Pancreas (tissue), 10 donors: ENCODE measurements at regions not wholly inside any gene's neighbourhood (a gene's known extent, or its start where the extent isn't known, plus 50 kb on each side); places are given as distances from the start of the nearest gene placed in this dataset.
A peak's percentile ranks its signal among the peaks of the same experiment; 100 is the strongest.
"Not testable (repeated sequence)": the region's sequence is repeated elsewhere in the genome, so short reads cannot be mapped to it uniquely, and the experiment has no call there.

Experiments
- ATAC-seq, 4 donors: fragments of 200-7000 bp; cut with Tn5 transposase; one replicate each; pipeline versions ENCODE4 v1.8.0 to v1.9.1; 2020; ENCODE audit warnings: mild to moderate bottlenecking in 4 of 4, moderate library complexity in 4 of 4
- DNase-seq, 6 donors: peaks; one replicate each; pipeline ENCODE4 v3.0.0-alpha.2; 2020
- FAIRE-seq: peaks from 2 replicates; lab custom pipeline; 2012; peaks lifted over from hg19 to GRCh38; lab: Jason Lieb, UNC
- H3K27ac ChIP-seq, 4 donors: fragments of 200-600 bp; sonication (generic); 1 replicate in 3 of 4; 2 replicates in 1 of 4; pipeline versions ENCODE4 v1.5.0 to v1.8.0; 2020
- H3K27me3 ChIP-seq, 4 donors: fragments of 200-600 bp; one replicate each; pipeline ENCODE4 v1.8.0; 2021
- H3K36me3 ChIP-seq, 3 donors: fragments of 200-600 bp; sonication (generic) in 1 of 3; one replicate each; pipeline versions ENCODE4 v1.5.0 to v1.8.0; 2020 to 2021
- H3K4me1 ChIP-seq, 3 donors: fragments of 200-600 bp; one replicate each; pipeline ENCODE4 v1.8.0; 2021
- H3K4me3 ChIP-seq, 4 donors: fragments of 200-600 bp; sonication (generic) in 2 of 4; one replicate each; pipeline versions ENCODE4 v1.5.0 to v1.8.0; 2020 to 2021
- H3K9me3 ChIP-seq, 4 donors: fragments of 200-600 bp; one replicate each; pipeline ENCODE4 v1.8.0; 2021
- CTCF ChIP-seq, 4 donors: fragments of 200-600 bp; sonication (generic) in 3 of 4; IDR thresholded peaks; one replicate each; pipeline versions ENCODE4 v1.5.0 to v1.8.0; 2021; ENCODE audit warnings: antibody characterized with exemption in 4 of 4
- WGBS, 2 donors: extraction: QIAGEN DNeasy Blood & Tissue Kit; methylation state at CpG; one replicate each; pipeline ENCODE4 v1.1.7; 2013; 5-methylcytosine and 5-hydroxymethylcytosine counted together
- intact Hi-C, 3 donors: fragments of 100-400 bp; cut with DNase I; formaldehyde crosslinking; loops; one replicate each; pipeline versions ENCODE4 v1.11.1 to v1.14.2; 2022
- donor health status: healthy with polysubstance abuse.
- donor health status: DM: no; HTN: no; CAD: no; lungs with moderate emphysema.
- donor health status: DM: no; HTN: no; CAD: no.
- donor health status: control.
- donor health status: control.
- donor health status: Bipolar disorder and iron deficiency.
- donor health status: DM: yes; HTN: yes; CAD: no.
- donor health status: DM: no; HTN: no; CAD: no.
- donor health status: DM: no; HTN: no; CAD: no.
- donor health status: DM: yes; HTN: yes; CAD: no.

GRCh38 chr4:79247695-79248394, 78.0 kb downstream of the NAA11 start:
- intact Hi-C loops = no loop called here
- no peaks in the 10 kb centered on the region for H3K27me3 ChIP-seq
- H3K27ac ChIP-seq = no peak overlapping the region
- 78 to 79% methylated on average over 6 of the region's 6 CpGs for WGBS, 2 donors
- H3K4me1 ChIP-seq = no peaks in the 10 kb centered on the region
- no peak overlapping the region for H3K4me3 ChIP-seq
- peak in 1 of 6 donors; percentile 22 for DNase-seq
- FAIRE-seq = no peak
- ATAC-seq = no peak
- H3K9me3 ChIP-seq = no peaks in the 10 kb centered on the region
- no peak for TF ChIP-seq CTCF (IDR thresholded peaks at IDR 0.05)
- no peaks in the 10 kb centered on the region for H3K36me3 ChIP-seq

DNA sequence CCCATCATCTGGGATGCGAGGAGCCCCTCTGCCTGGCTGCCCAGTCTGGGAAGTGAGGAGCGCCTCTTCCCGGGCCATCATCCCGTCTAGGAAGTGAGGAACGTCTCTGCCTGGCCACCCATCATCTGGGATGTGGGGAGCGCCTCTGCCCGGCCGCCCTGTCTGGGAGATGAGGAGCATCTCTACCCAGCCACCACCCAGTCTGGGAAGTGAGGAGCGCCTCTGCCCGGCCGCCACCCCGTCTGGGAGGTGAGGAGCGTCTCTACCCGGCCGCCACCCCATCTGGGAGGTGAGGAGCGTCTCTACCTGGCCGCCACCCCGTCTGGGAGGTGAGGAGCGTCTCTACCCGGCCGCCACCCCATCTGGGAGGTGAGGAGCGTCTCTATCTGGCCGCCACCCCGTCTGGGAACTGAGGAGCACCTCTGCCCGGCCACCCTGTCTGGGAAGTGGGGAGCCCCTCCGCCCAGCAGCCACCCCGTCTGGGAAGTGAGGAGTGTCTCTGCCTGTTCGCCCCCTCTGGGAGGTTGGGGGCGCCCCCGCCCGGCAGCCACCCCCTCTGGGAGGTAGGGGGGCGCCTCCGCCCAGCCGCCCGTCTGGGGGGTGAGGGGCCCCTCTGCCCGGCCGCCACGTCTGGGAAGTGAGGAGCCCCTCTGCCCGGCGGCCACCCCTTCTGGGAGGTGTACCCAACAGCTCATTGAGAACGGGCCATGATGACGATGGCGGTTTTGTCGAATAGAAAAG, 80.5 kb downstream of the NAA11 start:
- ATAC-seq, FAIRE-seq, H3K9me3 ChIP-seq, H3K27ac ChIP-seq, intact Hi-C loops, H3K27me3 ChIP-seq, H3K36me3 ChIP-seq, H3K4me3 ChIP-seq, H3K4me1 ChIP-seq: not testable (repeated sequence)
- peak in 1 of 6 donors; percentile 45 for DNase-seq
- WGBS, 2 donors = 84 to 88% methylated on average over 42 to 44 of the region's 44 CpGs

DNA sequence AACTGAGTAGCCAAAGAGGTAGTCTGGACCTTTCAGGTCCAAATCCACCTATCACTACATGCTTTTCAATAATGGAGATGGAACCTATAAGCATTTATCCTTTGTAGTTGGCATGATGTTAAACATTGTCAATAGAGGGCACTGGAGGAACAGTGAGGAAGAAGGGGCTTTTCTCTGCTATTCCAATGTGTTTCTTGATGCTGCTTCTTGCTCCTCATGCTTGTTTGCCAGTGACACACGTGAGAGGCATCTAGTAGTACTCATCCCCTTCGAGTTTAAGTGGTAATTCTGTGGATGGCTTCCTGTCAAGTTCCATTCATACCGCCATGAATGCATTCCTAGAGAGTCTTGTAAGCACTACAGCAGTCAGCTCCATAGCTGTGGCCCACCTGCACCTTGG, 84.0 kb downstream of the NAA11 start:
- WGBS, 2 donors = 32 to 40% methylated on average over 3 of the region's 3 CpGs
- no peaks in the 10 kb centered on the region for H3K4me1 ChIP-seq
- intact Hi-C loops = no loop called here
- no peak for DNase-seq
- H3K4me3 ChIP-seq = no peak overlapping the region
- ATAC-seq = no peak
- no peak for TF ChIP-seq CTCF (IDR thresholded peaks at IDR 0.05)
- no peaks in the 10 kb centered on the region for H3K36me3 ChIP-seq
- no peak for FAIRE-seq
- no peaks in the 10 kb centered on the region for H3K9me3 ChIP-seq
- no peaks in the 10 kb centered on the region for H3K27me3 ChIP-seq
- no peak overlapping the region for H3K27ac ChIP-seq

DNA sequence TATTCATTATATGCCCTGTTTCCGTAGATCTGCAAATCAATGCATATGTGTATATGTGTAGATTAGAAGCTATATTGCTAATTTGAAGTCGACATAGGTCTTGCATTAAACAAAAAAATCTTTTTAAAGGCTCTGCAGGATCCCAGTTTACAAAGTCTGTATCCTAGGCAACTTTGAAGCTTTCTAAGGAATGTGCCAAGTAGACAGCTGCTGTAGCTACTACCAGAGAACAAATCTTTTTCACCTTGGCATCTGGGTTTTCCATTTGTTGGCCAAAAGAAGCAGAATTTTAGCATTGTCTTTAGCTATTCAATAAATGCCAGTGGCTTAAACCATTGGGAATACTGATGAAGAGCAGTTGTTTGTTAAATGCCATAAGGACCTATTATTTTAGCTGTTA, 88.0 kb downstream of the NAA11 start:
- no peak for TF ChIP-seq CTCF (IDR thresholded peaks at IDR 0.05)
- H3K27me3 ChIP-seq = no peaks in the 10 kb centered on the region
- intact Hi-C loops = no loop called here
- no peak for DNase-seq
- no peak for ATAC-seq
- no peaks in the 10 kb centered on the region for H3K36me3 ChIP-seq
- H3K27ac ChIP-seq = no peak overlapping the region
- 17 to 24% methylated on average over 2 of the region's 2 CpGs for WGBS, 2 donors
- no peak overlapping the region for H3K4me3 ChIP-seq
- no peaks in the 10 kb centered on the region for H3K9me3 ChIP-seq
- no peak for FAIRE-seq
- no peaks in the 10 kb centered on the region for H3K4me1 ChIP-seq

GRCh38 chr4:79236785-79237184, 89.1 kb downstream of the NAA11 start:
- FAIRE-seq (no peak), ATAC-seq (no peak), DNase-seq (no peak)
- 93% methylated on average over 1 of the region's 1 CpG for WGBS, 2 donors
- intact Hi-C loops = no loop called here
- H3K9me3 ChIP-seq = no peaks in the 10 kb centered on the region
- no peaks in the 10 kb centered on the region for H3K4me1 ChIP-seq
- H3K36me3 ChIP-seq = no peaks in the 10 kb centered on the region
- no peak overlapping the region for H3K27ac ChIP-seq
- no peaks in the 10 kb centered on the region for H3K27me3 ChIP-seq
- no peak for TF ChIP-seq CTCF (IDR thresholded peaks at IDR 0.05)
- no peak overlapping the region for H3K4me3 ChIP-seq
